A549 (cell line): ENCODE measurements at regions not wholly inside any gene's neighbourhood (a gene's known extent, or its start where the extent isn't known, plus 50 kb on each side); places are given as distances from the start of the nearest gene placed in this dataset.

Experiments
- ATAC-seq, 2 experiments: fragments of 200-7000 bp in 1 of 2; fragments of >200 bp in 1 of 2; cut with Nextera tagmentation in 1 of 2; cut with Tn5 transposase in 1 of 2; 3 replicates each; pipeline versions ENCODE4 v1.8.0 to v1.9.1; 2018 to 2020; ENCODE audit warnings: mild to moderate bottlenecking in 1 of 2, moderate library complexity in 1 of 2
- CTCF ChIA-PET: fragments of 300-600 bp; sonication (Branson Sonifier 250); formaldehyde crosslinking; extraction: SDS; loops from one replicate; lab custom pipeline; 2021; ENCODE audit warnings: antibody characterized with exemption, inconsistent platforms; lab: Yijun Ruan, JAX
- POLR2A ChIA-PET: fragments of 350-600 bp; formaldehyde crosslinking; extraction: SDS; loops from one replicate; lab custom pipeline; 2021; ENCODE audit warnings: antibody characterized with exemption, inconsistent platforms; lab: Yijun Ruan, JAX
- DNase-seq, 2 experiments: peaks; one replicate each; pipeline versions ENCODE4 v3.0.0 to v3.0.0-alpha.2; 2011 to 2016; ENCODE audit warnings: low read depth in 1 of 2, low spot score in 1 of 2
- FAIRE-seq: peaks from 2 replicates; lab custom pipeline; 2011; peaks lifted over from hg19 to GRCh38; lab: Jason Lieb, UNC
- H3K27ac ChIP-seq, 2 experiments: fragments of >200 bp; sonication (Bioruptor Twin); formaldehyde crosslinking; 3 replicates each; pipeline ENCODE4 v1.5.1; 2016 to 2017
- H3K4me1 ChIP-seq: fragments of >200 bp; sonication (Bioruptor Twin); formaldehyde crosslinking; 3 replicates; pipeline ENCODE4 v1.6.1; 2016
- H3K4me2 ChIP-seq: fragments of >200 bp; sonication (Bioruptor Twin); formaldehyde crosslinking; 3 replicates; pipeline ENCODE4 v1.6.1; 2016
- H3K4me3 ChIP-seq: fragments of >200 bp; sonication (Bioruptor Twin); formaldehyde crosslinking; 3 replicates; pipeline ENCODE4 v1.5.1; 2016
- H3K9me3 ChIP-seq: fragments of >200 bp; sonication (Bioruptor Twin); formaldehyde crosslinking; 3 replicates; pipeline ENCODE4 v1.6.1; 2016
- CEBPB ChIP-seq, 2 experiments: fragments of >200 bp in 1 of 2; sonication (Bioruptor Twin) in 1 of 2; formaldehyde crosslinking in 1 of 2; IDR thresholded peaks; 2 replicates each; pipeline ENCODE4 v1.6.1; 2012 to 2016
- CHD2 ChIP-seq: fragments of 150-350 bp; IDR thresholded peaks from 2 replicates; pipeline ENCODE4 v1.6.1; 2014; ENCODE audit warnings: low read length; ENCODE audit not compliant: partially characterized antibody
- CHD4 ChIP-seq: fragments of 200-600 bp; sonication (generic); IDR thresholded peaks from 2 replicates; pipeline ENCODE4 v1.6.1; 2016; ENCODE audit warnings: antibody characterized with exemption, mild to moderate bottlenecking, borderline replicate concordance
- EHF ChIP-seq: fragments of 250-450 bp; sonication (Bioruptor Pico); IDR thresholded peaks from 2 replicates; pipeline ENCODE4 v1.5.0; 2020; ENCODE audit warnings: mild to moderate bottlenecking
- FOSB ChIP-seq: fragments of 250-450 bp; sonication (Bioruptor Pico); IDR thresholded peaks from 2 replicates; pipeline ENCODE4 v1.5.0; 2020; ENCODE audit warnings: mild to moderate bottlenecking, moderate library complexity
- HES2 ChIP-seq: fragments of >200 bp; sonication (Bioruptor Twin); formaldehyde crosslinking; IDR thresholded peaks from 2 replicates; pipeline ENCODE4 v1.6.1; 2016
- HOXB13 ChIP-seq: fragments of 250-450 bp; sonication (Bioruptor Pico); IDR thresholded peaks from 2 replicates; pipeline ENCODE4 v1.5.0; 2020; ENCODE audit warnings: low read depth, mild to moderate bottlenecking, moderate library complexity
- JUNB ChIP-seq: fragments of >200 bp; sonication (Bioruptor Twin); formaldehyde crosslinking; IDR thresholded peaks from 2 replicates; pipeline ENCODE4 v1.6.1; 2016
- MAFK ChIP-seq: fragments of 450-650 bp; IDR thresholded peaks from 2 replicates; pipeline ENCODE4 v1.6.1; 2014; ENCODE audit not compliant: partially characterized antibody
- NPAS2 ChIP-seq: fragments of 250-450 bp; sonication (Bioruptor Pico); IDR thresholded peaks from 2 replicates; pipeline ENCODE4 v1.8.0; 2022; ENCODE audit warnings: mild to moderate bottlenecking, moderate library complexity, borderline replicate concordance
- RAD21 ChIP-seq, 2 experiments: fragments of >200 bp in 1 of 2; sonication (Bioruptor Twin) in 1 of 2; formaldehyde crosslinking in 1 of 2; IDR thresholded peaks in 1 of 2; conservative IDR thresholded peaks in 1 of 2; 2 replicates in 1 of 2; 3 replicates in 1 of 2; pipeline ENCODE4 v1.6.1; 2012 to 2018; ENCODE audit warnings: inconsistent platforms in 1 of 2
- RARB ChIP-seq: fragments of 250-450 bp; sonication (Bioruptor Pico); IDR thresholded peaks from 2 replicates; pipeline ENCODE4 v1.8.0; 2021; ENCODE audit warnings: mild to moderate bottlenecking, moderate library complexity
- RNF2 ChIP-seq: fragments of 200-600 bp; sonication (generic); IDR thresholded peaks from 2 replicates; pipeline ENCODE4 v1.6.1; 2016; ENCODE audit warnings: low read depth, mild to moderate bottlenecking, antibody characterized with exemption, moderate library complexity, borderline replicate concordance
- SREBF2 ChIP-seq: fragments of 450-650 bp; IDR thresholded peaks from 2 replicates; pipeline ENCODE4 v1.6.1; 2014; ENCODE audit warnings: mild to moderate bottlenecking, moderate library complexity
- TFCP2L1 ChIP-seq: fragments of 250-450 bp; sonication (Bioruptor Pico); IDR thresholded peaks from 2 replicates; pipeline ENCODE4 v1.5.0; 2021; ENCODE audit warnings: mild to moderate bottlenecking
- TP53 ChIP-seq: fragments of 250-450 bp; sonication (Bioruptor Pico); IDR thresholded peaks from 2 replicates; pipeline ENCODE4 v1.5.0; 2021; ENCODE audit warnings: mild to moderate bottlenecking, moderate library complexity
- ZSCAN20 ChIP-seq: fragments of 250-450 bp; sonication (Bioruptor Pico); IDR thresholded peaks from 2 replicates; pipeline ENCODE4 v1.8.0; 2022; ENCODE audit warnings: mild to moderate bottlenecking, moderate library complexity
- WGBS: methylation state at CpG from one replicate; pipeline ENCODE4 v1.1.6; 2017; ENCODE audit errors: missing lambda C conversion rate; 5-methylcytosine and 5-hydroxymethylcytosine counted together
- TF ChIP-seq, protein P1 (sequence below): fragments of 250-450 bp; sonication (Bioruptor Pico); IDR thresholded peaks from 2 replicates; pipeline ENCODE4 v1.5.0; 2021; ENCODE audit warnings: mild to moderate bottlenecking, moderate library complexity, borderline replicate concordance
- TF ChIP-seq, protein P2 (sequence below): fragments of 250-450 bp; sonication (Bioruptor Pico); IDR thresholded peaks from 2 replicates; pipeline ENCODE4 v1.5.0; 2020; ENCODE audit warnings: low read depth, mild to moderate bottlenecking, moderate library complexity
- TF ChIP-seq, protein P3 (sequence below): IDR thresholded peaks from 2 replicates; pipeline ENCODE4 v1.6.1; 2012; ENCODE audit warnings: low read depth, borderline replicate concordance

- ChIA-PET CTCF (interaction anchor here (1.3 to 1.9 kb wide), 3 partner anchors 15 to 548 kb away, joined by 3 to 4 read pairs (median 4); no protein-coding TSS in a partner anchor), POLR2A (no interaction called here)
- DNase-seq = no peak
- H3K4me3 ChIP-seq = no peak overlapping the region
- no peak for ATAC-seq
- H3K9me3 ChIP-seq = no peaks in the 10 kb centered on the region
- no peak for FAIRE-seq
- no peaks in the 10 kb centered on the region for H3K4me1 ChIP-seq
- no peak overlapping the region for H3K27ac ChIP-seq
- TF ChIP-seq, protein P1, sequence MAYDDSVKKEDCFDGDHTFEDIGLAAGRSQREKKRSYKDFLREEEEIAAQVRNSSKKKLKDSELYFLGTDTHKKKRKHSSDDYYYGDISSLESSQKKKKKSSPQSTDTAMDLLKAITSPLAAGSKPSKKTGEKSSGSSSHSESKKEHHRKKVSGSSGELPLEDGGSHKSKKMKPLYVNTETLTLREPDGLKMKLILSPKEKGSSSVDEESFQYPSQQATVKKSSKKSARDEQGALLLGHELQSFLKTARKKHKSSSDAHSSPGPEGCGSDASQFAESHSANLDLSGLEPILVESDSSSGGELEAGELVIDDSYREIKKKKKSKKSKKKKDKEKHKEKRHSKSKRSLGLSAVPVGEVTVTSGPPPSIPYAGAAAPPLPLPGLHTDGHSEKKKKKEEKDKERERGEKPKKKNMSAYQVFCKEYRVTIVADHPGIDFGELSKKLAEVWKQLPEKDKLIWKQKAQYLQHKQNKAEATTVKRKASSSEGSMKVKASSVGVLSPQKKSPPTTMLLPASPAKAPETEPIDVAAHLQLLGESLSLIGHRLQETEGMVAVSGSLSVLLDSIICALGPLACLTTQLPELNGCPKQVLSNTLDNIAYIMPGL = no peak
- no peak for TF ChIP-seq CHD2
- no peak for TF ChIP-seq CEBPB (IDR thresholded peaks at IDR 0.05)
- no peak for TF ChIP-seq ZSCAN20 (CRISPR knock-in tag)
- TF ChIP-seq SREBF2 = no peak
- H3K4me2 ChIP-seq = no peak overlapping the region
Measured at GRCh38 chr5:56289602-56289987, 56.5 kb upstream of the ANKRD55 start.

DNA sequence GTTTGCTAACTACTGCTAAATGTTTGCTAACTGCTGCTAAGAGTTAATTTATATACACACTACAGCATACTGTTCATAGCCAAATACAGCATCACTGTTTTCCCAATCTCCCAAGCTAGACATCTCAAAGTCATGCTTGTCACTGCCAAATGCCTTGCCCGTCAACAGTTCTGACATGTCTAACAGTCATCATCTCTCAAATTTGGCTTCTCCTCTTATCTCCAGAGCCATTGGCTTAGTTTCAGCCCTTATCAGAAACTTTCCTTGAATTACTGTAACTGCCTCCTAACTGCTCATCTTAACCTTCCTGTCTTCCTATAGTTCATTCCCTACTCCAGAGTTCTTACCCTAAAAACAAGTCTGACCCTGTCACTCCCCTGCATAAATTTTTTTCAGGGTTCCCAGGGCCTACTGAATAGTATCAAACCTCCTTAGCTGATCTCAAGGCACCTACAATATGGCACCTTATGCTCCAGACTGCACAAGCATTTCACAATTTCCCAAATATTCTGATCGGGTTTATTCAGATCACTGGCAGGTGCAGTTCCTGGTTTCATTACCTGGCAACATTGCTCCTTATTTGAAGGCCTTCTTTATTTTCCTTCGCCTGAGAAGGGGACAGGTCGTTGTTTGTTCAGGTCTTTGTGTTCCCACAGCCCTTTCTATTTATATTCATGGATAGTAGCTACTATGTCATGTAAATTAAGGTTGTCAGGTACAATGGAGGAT is 55.9 kb upstream of the ANKRD55 start:
- WGBS = 82% methylated on average over 4 of the region's 4 CpGs
- no peak overlapping the region for H3K27ac ChIP-seq
- no peak overlapping the region for H3K4me3 ChIP-seq
- no peaks in the 10 kb centered on the region for H3K9me3 ChIP-seq
- H3K4me2 ChIP-seq = no peak overlapping the region
- no peak for FAIRE-seq
- POLR2A ChIA-PET = no interaction called here
- CTCF ChIA-PET = interaction anchor here (1.3 to 1.8 kb wide), 3 partner anchors 10 to 549 kb away, joined by 3 to 4 read pairs (median 4); no protein-coding TSS in a partner anchor
- no peak for DNase-seq
- no peak for ATAC-seq
- H3K4me1 ChIP-seq = no peaks in the 10 kb centered on the region
- no peak for TF ChIP-seq FOSB
- no peak for TF ChIP-seq NPAS2 (CRISPR knock-in tag)
- no peak for TF ChIP-seq RNF2
- TF ChIP-seq TFCP2L1 = no peak
- TF ChIP-seq, protein P2, sequence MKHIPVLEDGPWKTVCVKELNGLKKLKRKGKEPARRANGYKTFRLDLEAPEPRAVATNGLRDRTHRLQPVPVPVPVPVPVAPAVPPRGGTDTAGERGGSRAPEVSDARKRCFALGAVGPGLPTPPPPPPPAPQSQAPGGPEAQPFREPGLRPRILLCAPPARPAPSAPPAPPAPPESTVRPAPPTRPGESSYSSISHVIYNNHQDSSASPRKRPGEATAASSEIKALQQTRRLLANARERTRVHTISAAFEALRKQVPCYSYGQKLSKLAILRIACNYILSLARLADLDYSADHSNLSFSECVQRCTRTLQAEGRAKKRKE (CRISPR knock-in tag) = no peak
- TF ChIP-seq, protein P3, sequence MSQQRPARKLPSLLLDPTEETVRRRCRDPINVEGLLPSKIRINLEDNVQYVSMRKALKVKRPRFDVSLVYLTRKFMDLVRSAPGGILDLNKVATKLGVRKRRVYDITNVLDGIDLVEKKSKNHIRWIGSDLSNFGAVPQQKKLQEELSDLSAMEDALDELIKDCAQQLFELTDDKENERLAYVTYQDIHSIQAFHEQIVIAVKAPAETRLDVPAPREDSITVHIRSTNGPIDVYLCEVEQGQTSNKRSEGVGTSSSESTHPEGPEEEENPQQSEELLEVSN = no peak
- no peak for TF ChIP-seq EHF (CRISPR knock-in tag)
- no peak for TF ChIP-seq MAFK
- TF ChIP-seq HES2 = no peak
- TF ChIP-seq TP53 (CRISPR knock-in tag) = no peak

DNA sequence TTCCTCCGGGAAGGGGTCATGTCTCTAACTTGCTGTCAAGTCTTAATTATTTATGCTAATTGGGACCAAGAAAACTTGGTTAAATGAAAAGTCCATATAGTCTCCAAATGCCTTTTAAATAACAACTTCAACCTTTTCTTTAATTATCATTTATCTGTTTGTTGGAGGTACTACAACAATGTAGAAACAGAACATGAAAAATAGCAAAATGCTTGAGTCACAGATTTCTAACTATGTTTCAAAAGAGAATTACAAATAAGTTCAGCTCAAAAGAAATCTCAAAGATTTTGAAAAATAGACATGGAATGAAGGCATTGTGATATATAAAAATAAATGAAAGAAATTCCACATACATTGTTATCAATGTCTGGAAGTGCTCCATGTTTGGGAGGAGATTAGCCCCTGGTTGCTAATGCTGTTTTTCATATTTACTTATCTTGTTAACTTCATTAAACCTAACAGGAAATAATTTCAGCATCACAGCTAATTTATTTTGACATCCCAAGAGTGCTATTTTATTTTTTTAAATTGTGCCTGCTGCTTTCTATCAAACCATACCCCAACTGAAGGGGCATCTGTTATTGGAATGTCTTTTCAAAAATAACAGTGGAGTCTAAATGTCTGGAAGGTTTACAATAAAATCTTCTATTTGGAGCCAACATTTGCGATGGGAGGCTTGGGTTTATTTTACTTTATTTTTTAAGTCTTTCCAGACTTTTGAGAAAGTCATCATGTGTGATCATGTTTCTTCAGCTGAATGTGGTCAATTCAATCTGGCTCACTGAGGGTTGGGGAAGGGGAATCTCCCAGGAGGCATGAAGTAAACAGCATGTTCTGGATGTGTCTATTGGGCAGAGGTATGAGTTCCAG is 53.1 kb upstream of the ANKRD55 start:
- ATAC-seq = no peak

More for the DNA sequence above, 53.1 kb upstream of the ANKRD55 start:
- CTCF ChIA-PET = interaction anchor here (2.0 kb wide), 1 partner anchor 15 kb away, joined by 6 read pairs; no protein-coding TSS in a partner anchor
- H3K9me3 ChIP-seq = no peaks in the 10 kb centered on the region
- FAIRE-seq = no peak
- POLR2A ChIA-PET = no interaction called here
- H3K4me2 ChIP-seq = no peak overlapping the region
- H3K4me3 ChIP-seq = no peak overlapping the region
- WGBS = 78% methylated on average over 2 of the region's 2 CpGs
- no peak for TF ChIP-seq RARB (CRISPR knock-in tag)
- no peak for TF ChIP-seq RAD21 (conservative IDR thresholded peaks at IDR 0.05 in 1 of 2, IDR thresholded peaks at IDR 0.05 in 1 of 2)
- TF ChIP-seq JUNB = no peak
- TF ChIP-seq HOXB13 = no peak
- no peak for TF ChIP-seq CHD4
- H3K27ac ChIP-seq = no peak overlapping the region
- no peak for DNase-seq
- peaks cover 14% of the 10 kb centered on the region for H3K4me1 ChIP-seq
